ENCODE measurements at regions not wholly inside any gene's neighbourhood (a gene's known extent, or its start where the extent isn't known, plus 50 kb on each side); places are given as distances from the start of the nearest gene placed in this dataset.

DNA sequence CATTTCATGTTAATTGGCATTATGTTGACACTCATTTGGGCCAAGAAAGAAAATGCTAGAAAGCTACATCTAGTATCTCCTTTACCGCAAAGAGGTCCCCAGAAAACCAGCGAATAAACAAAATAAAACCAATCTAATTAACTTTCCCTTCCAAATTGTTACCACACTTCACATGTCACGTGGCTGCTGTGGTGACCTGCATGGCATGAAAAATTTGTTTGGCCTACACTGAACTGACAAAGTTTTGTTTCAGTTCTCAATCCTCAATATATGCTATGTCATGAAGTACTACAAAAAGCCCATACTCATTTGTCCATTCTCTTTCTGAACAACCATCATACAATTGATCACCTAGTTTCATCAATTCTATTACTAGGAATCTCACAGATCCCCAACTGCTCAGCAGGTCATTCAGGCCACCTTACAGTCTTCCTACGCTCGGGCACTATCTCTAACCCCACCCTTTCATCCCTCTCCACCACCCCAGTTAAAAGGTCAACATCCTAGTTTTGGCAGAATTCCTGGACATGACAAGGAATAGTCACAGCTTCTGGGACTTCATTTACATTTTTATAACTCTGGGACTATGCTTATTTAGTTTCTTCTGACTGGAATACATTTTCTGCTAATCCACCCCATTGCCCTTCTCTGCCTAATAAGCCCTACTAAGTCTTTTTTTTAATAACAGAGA, 480.4 kb downstream of the IGSF11 start:
- no peak for DNase-seq (ENCODE audit: extremely low spot score)
- POLR2A ChIA-PET, result no interaction called here
- TF ChIP-seq CTCF (IDR thresholded peaks at IDR 0.05; ENCODE audit: control extremely low read depth, extremely low read depth, low read depth, missing control alignments), result no peak
- CTCF ChIA-PET, result no interaction called here

GRCh38 chr3:118556983-118557382, 477.7 kb downstream of the IGSF11 start:
- ChIA-PET CTCF (no interaction called here), POLR2A (no interaction called here)
- DNase-seq (ENCODE audit: extremely low spot score), result no peak
- TF ChIP-seq CTCF (IDR thresholded peaks at IDR 0.05; ENCODE audit: control extremely low read depth, extremely low read depth, low read depth, missing control alignments), result no peak

DNA sequence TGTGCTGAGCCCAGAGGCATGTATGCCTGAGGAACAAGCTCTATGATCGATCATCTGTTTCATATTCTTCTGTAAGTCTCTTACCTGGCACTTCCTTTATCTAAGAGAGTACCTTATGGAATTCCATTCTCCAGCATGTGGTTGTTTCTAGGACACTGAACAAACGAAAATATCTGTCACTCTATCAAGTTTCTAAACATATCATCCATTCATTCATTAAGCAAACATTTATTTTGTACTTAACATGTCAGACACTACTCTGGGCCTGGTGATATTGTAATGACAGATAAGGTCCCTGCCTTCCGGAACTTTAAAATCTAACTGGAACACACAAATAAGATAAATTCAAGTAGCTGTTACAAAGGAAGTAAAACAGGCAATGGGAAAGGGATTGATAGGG, 477.1 kb downstream of the IGSF11 start:
- CTCF ChIA-PET, result no interaction called here
- POLR2A ChIA-PET, result no interaction called here
- no peak for DNase-seq (ENCODE audit: extremely low spot score)
- no peak for TF ChIP-seq CTCF (IDR thresholded peaks at IDR 0.05; ENCODE audit: control extremely low read depth, extremely low read depth, low read depth, missing control alignments)

GRCh38 chr3:118559286-118559685, 475.4 kb downstream of the IGSF11 start:
- TF ChIP-seq CTCF (IDR thresholded peaks at IDR 0.05; ENCODE audit: control extremely low read depth, extremely low read depth, low read depth, missing control alignments), result no peak
- CTCF ChIA-PET, result no interaction called here
- no peak for DNase-seq (ENCODE audit: extremely low spot score)
- POLR2A ChIA-PET, result no interaction called here

GRCh38 chr3:118564800-118565199, 469.8 kb downstream of the IGSF11 start:
- no peak for TF ChIP-seq CTCF (IDR thresholded peaks at IDR 0.05; ENCODE audit: control extremely low read depth, extremely low read depth, low read depth, missing control alignments)
- CTCF ChIA-PET, result no interaction called here
- DNase-seq (ENCODE audit: extremely low spot score), result no peak
- POLR2A ChIA-PET, result no interaction called here

GRCh38 chr3:118573912-118574311, 460.7 kb downstream of the IGSF11 start:
- DNase-seq (ENCODE audit: extremely low spot score), result no peak
- CTCF ChIA-PET, result no interaction called here
- POLR2A ChIA-PET, result no interaction called here
- TF ChIP-seq CTCF (IDR thresholded peaks at IDR 0.05; ENCODE audit: control extremely low read depth, extremely low read depth, low read depth, missing control alignments), result no peak
